ENCODE measurements at regions not wholly inside any gene's neighbourhood (a gene's known extent, or its start where the extent isn't known, plus 50 kb on each side); places are given as distances from the start of the nearest gene placed in this dataset.

DNA sequence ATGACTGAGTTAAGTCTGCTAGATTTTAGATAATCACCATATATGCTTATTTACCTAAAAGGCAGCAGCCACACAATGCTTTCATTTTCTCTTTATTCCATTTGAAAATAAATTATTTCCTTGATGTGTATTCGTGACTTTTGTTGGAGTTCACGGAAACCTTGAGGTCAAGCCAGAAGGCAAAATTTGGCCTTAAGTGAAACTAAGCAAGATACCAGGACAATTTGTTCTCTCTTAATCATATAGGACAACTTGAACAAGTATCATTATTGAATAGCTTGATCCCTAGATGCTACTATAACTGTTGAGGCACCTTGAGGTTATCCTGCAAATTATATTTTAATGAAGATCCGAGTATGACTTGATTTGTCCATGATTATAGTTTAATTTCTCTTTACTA, 429.2 kb upstream of the DACH1 start:
- TF ChIP-seq, protein P1, sequence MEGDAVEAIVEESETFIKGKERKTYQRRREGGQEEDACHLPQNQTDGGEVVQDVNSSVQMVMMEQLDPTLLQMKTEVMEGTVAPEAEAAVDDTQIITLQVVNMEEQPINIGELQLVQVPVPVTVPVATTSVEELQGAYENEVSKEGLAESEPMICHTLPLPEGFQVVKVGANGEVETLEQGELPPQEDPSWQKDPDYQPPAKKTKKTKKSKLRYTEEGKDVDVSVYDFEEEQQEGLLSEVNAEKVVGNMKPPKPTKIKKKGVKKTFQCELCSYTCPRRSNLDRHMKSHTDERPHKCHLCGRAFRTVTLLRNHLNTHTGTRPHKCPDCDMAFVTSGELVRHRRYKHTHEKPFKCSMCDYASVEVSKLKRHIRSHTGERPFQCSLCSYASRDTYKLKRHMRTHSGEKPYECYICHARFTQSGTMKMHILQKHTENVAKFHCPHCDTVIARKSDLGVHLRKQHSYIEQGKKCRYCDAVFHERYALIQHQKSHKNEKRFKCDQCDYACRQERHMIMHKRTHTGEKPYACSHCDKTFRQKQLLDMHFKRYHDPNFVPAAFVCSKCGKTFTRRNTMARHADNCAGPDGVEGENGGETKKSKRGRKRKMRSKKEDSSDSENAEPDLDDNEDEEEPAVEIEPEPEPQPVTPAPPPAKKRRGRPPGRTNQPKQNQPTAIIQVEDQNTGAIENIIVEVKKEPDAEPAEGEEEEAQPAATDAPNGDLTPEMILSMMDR (IDR thresholded peaks at IDR 0.05), result no peak
- no peak for TF ChIP-seq POLR2A (IDR thresholded peaks at IDR 0.05)

All from sigmoid colon (tissue), 3 donors.